Brain microvascular endothelial cell (primary cell): ENCODE measurements at regions not wholly inside any gene's neighbourhood (a gene's known extent, or its start where the extent isn't known, plus 50 kb on each side); places are given as distances from the start of the nearest gene placed in this dataset.

Experiments used
- DNase-seq: peaks from one replicate; pipeline ENCODE4 v3.0.0-alpha.2; 2020
- H3K27ac ChIP-seq: fragments of 250-450 bp; sonication (Bioruptor Pico); 2 replicates; pipeline ENCODE4 v1.5.1; 2020; ENCODE audit warnings: mild to moderate bottlenecking, moderate library complexity
- H3K27me3 ChIP-seq: fragments of 250-450 bp; sonication (Bioruptor Pico); replicated peaks from 2 replicates; pipeline ENCODE4 v1.5.1; 2020; ENCODE audit warnings: mild to moderate bottlenecking
- H3K36me3 ChIP-seq: fragments of 250-450 bp; sonication (Bioruptor Pico); replicated peaks from 2 replicates; pipeline ENCODE4 v1.5.1; 2020; ENCODE audit warnings: mild to moderate bottlenecking
- H3K4me3 ChIP-seq: 2 replicates; pipeline ENCODE4 v1.5.1; 2011; ENCODE audit warnings: low read depth, mild to moderate bottlenecking, control low read depth, low read length, moderate library complexity
- in situ Hi-C: cut with HindIII; loops from 2 replicates; pipeline ENCODE4 v1.10.0; 2017; ENCODE audit warnings: low sequenced_read_pairs, low pct_ligation_motif_present
- TF ChIP-seq, protein P1 (sequence below): IDR thresholded peaks from 2 replicates; pipeline ENCODE4 v1.5.1; 2011; ENCODE audit warnings: low read depth, mild to moderate bottlenecking, moderate library complexity, low read length, control low read depth, inconsistent platforms; ENCODE audit errors: missing control alignments

DNA sequence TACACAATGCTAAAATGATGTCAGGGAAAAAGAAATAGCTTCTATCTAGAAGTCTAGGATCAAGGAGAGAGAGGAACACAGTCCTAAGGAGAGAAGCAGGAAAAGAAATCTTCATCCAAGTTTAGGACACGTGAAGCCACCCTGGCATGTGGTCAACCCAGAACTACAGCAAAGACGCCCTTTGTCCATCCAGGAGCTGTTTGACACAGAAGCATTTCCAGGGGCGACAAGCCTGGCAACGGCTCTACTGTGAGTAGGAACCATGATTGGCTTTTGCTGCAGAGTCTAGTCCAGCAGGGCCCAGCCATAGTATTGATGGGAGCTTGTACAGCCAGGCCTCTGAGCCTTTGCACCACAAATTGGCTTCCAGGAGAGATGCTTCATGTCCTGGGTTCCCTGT is 185.4 kb upstream of the RPL38 start:
- TF ChIP-seq, protein P1, sequence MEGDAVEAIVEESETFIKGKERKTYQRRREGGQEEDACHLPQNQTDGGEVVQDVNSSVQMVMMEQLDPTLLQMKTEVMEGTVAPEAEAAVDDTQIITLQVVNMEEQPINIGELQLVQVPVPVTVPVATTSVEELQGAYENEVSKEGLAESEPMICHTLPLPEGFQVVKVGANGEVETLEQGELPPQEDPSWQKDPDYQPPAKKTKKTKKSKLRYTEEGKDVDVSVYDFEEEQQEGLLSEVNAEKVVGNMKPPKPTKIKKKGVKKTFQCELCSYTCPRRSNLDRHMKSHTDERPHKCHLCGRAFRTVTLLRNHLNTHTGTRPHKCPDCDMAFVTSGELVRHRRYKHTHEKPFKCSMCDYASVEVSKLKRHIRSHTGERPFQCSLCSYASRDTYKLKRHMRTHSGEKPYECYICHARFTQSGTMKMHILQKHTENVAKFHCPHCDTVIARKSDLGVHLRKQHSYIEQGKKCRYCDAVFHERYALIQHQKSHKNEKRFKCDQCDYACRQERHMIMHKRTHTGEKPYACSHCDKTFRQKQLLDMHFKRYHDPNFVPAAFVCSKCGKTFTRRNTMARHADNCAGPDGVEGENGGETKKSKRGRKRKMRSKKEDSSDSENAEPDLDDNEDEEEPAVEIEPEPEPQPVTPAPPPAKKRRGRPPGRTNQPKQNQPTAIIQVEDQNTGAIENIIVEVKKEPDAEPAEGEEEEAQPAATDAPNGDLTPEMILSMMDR = no peak
- no peak for DNase-seq
- H3K4me3 ChIP-seq = no peak overlapping the region
- H3K36me3 ChIP-seq = no peaks in the 10 kb centered on the region
- no peaks in the 10 kb centered on the region for H3K27me3 ChIP-seq
- in situ Hi-C loops = no loop called here
- H3K27ac ChIP-seq = no peak overlapping the region

DNA sequence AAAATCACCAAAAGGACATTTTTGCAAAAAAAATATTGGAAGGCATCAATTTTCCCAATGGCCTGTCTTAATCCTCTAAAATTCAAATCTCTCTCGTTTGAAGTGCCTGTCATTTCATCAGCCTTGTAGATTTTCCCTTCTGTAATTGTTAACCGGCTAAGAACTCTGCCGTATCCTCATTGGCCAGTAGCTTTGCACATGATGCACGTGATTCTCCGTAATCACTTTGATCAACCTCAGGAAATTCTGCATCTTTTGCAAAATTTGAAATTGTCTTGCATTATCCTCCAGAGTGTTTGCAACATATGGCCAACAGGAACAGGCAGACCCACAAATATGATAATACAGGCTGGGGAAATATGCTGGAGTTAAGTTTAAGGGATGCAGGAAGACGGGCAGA is 184.2 kb upstream of the RPL38 start:
- in situ Hi-C loops = no loop called here
- Histone ChIP-seq H3K4me3 (no peak overlapping the region), H3K27me3 (no peaks in the 10 kb centered on the region), H3K36me3 (no peaks in the 10 kb centered on the region), H3K27ac (no peak overlapping the region)
- DNase-seq = no peak
- TF ChIP-seq, protein P1 = no peak

DNA sequence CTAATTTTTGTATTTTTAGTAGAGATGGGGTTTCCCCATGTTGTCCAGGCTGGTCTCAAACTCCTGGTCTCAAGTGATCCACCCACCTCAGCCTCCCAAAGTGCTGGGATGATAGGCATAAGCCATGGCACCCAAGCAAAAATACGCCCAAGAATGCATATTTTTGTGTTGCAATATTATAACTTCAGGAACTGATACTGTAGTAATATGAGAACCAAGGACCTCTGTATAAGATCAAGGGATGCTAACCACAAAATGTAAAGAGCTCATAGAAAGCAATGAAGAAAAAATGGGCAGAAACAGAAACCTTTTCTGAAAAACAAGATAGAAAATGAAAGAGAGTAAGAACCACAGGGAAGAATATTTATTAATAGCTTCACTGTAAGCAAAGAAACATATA is 183.6 kb upstream of the RPL38 start:
- no peaks in the 10 kb centered on the region for H3K27me3 ChIP-seq
- H3K4me3 ChIP-seq = no peak overlapping the region
- no peaks in the 10 kb centered on the region for H3K36me3 ChIP-seq
- TF ChIP-seq, protein P1 = no peak
- in situ Hi-C loops = no loop called here
- no peak overlapping the region for H3K27ac ChIP-seq
- no peak for DNase-seq

DNA sequence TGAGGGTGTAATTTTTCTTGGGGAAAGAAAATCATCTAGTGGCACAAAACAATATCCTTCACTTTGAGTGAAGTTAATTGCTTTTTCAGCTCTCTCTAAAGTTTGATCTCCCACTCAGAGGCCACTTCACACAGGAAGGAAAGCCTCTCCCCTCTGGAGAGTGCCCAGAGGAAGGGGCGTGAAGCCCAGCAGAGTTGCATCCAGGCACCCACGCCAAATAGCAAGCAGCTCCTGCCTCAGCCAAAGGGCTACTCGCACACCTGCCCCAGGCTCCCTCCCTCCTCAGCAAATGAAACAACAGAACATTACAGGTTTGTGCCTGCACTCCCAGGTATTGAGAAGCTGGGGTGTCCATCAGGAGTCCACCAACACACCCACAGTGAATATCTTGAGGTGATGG is 183.0 kb upstream of the RPL38 start:
- TF ChIP-seq, protein P1 = no peak
- H3K27ac ChIP-seq = no peak overlapping the region
- in situ Hi-C loops = no loop called here

DNA sequence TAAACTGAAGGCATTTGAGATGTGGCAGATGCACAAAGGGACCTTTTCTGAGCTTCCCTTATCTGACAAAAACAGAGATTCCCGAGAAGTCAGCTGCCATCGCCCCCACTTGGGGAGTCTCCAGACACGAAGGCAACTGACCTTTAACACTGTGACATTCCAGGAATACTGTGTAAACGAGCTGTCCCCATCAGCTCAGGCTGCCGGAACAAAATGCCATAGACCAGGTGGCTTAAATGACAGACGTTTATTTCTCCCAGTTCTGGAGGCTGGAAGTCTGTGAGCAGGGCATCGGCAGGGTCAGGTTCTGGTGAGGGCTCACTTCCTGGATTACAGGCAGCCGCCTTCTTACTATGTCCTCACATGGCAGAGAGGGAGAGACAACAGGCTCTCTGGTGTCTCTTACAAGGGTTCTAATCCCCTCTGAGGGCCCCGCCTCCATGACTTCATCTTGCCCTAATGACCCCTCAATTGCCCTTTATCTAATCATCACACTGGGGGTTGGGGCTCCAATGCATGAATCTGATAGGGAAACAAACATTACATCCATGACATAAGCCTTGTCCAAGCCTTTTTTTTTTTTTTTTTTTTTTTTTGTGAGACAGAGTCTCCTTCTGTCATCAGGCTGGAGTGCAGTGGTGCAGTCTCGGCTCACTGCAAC is 178.5 kb upstream of the RPL38 start:
- DNase-seq = no peak
- Histone ChIP-seq H3K27me3 (no peaks in the 10 kb centered on the region), H3K27ac (no peak overlapping the region), H3K36me3 (no peaks in the 10 kb centered on the region), H3K4me3 (no peak overlapping the region)
- TF ChIP-seq, protein P1 = no peak
- in situ Hi-C loops = no loop called here

More for the DNA sequence above, 183.0 kb upstream of the RPL38 start:
- no peaks in the 10 kb centered on the region for H3K36me3 ChIP-seq
- H3K27me3 ChIP-seq = no peaks in the 10 kb centered on the region
- H3K4me3 ChIP-seq = no peak overlapping the region
- no peak for DNase-seq

DNA sequence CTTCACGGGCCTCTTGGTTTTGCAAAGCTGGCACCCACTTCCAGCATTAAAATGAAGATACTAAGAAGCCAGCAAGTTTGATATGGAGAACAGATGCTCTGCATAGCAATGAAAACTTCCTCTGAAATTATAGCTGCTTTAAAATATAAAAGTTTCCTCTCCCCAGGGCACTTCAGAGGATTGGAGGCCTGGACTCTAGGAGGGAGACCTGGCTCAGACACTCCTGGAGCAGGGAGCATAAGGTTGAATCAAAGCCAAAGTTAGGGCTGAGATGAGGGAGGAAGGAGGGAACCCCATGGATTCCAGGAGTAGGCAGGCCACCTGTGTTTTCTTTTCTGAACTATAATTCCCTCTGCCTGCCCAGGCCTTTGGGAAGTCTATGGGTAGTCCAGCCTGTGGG is 176.0 kb upstream of the RPL38 start:
- H3K27me3 ChIP-seq = no peaks in the 10 kb centered on the region
- TF ChIP-seq, protein P1 = no peak
- DNase-seq = no peak
- no peaks in the 10 kb centered on the region for H3K36me3 ChIP-seq
- no peak overlapping the region for H3K27ac ChIP-seq
- in situ Hi-C loops = no loop called here
- no peak overlapping the region for H3K4me3 ChIP-seq
